ENCODE measurements at regions not wholly inside any gene's neighbourhood (a gene's known extent, or its start where the extent isn't known, plus 50 kb on each side); places are given as distances from the start of the nearest gene placed in this dataset.

GRCh38 chr4:173834151-173834550 lies 304.1 kb upstream of the HAND2 start:
- no peak for DNase-seq

GRCh38 chr4:173829565-173829964 lies 299.5 kb upstream of the HAND2 start:
- no peak for DNase-seq

GRCh38 chr4:173827707-173828106 lies 297.7 kb upstream of the HAND2 start:
- no peak for DNase-seq

- DNase-seq = no peak
These were observed 291.8 kb upstream of the HAND2 start for GRCh38 chr4:173821876-173822275.

- DNase-seq = no peak
These were observed 291.0 kb upstream of the HAND2 start for GRCh38 chr4:173821036-173821435.

GRCh38 chr4:173807347-173807746 lies 277.3 kb upstream of the HAND2 start:
- no peak for DNase-seq

GRCh38 chr4:173805884-173806283 lies 275.9 kb upstream of the HAND2 start:
- no peak for DNase-seq

GRCh38 chr4:173802662-173803022 lies 272.6 kb upstream of the HAND2 start:
- DNase-seq = no peak

GRCh38 chr4:173801876-173802661 lies 272.0 kb upstream of the HAND2 start:
- DNase-seq = no peak

GRCh38 chr4:173801361-173801760 lies 271.3 kb upstream of the HAND2 start:
- DNase-seq = no peak

GRCh38 chr4:173797296-173797695 lies 267.3 kb upstream of the HAND2 start:
- no peak for DNase-seq

GRCh38 chr4:173794662-173795061 lies 264.6 kb upstream of the HAND2 start:
- DNase-seq = no peak

- no peak for DNase-seq
These were observed 264.0 kb upstream of the HAND2 start for GRCh38 chr4:173793937-173794510.

GRCh38 chr4:173782660-173783059 lies 252.6 kb upstream of the HAND2 start:
- DNase-seq = no peak

- no peak for DNase-seq
These were observed 247.9 kb upstream of the HAND2 start for GRCh38 chr4:173777921-173778320.

- DNase-seq = no peak
These were observed 247.4 kb upstream of the HAND2 start for GRCh38 chr4:173777421-173777820.

GRCh38 chr4:173769568-173769967 lies 239.5 kb upstream of the HAND2 start:
- DNase-seq = no peak

- no peak for DNase-seq
These were observed 237.6 kb upstream of the HAND2 start for GRCh38 chr4:173767650-173768049.

- DNase-seq = no peak
These were observed 236.2 kb upstream of the HAND2 start for GRCh38 chr4:173766171-173766600.

- DNase-seq = no peak
These were observed 235.7 kb upstream of the HAND2 start for GRCh38 chr4:173765751-173766150.

GRCh38 chr4:173763389-173763788 lies 233.4 kb upstream of the HAND2 start:
- DNase-seq = no peak

- DNase-seq = no peak
These were observed 231.9 kb upstream of the HAND2 start for GRCh38 chr4:173761938-173762337.

- no peak for DNase-seq
These were observed 231.2 kb upstream of the HAND2 start for GRCh38 chr4:173761236-173761635.

- DNase-seq = no peak
These were observed 228.1 kb upstream of the HAND2 start for GRCh38 chr4:173758132-173758531.

GRCh38 chr4:173753408-173753807 lies 223.4 kb upstream of the HAND2 start:
- DNase-seq = no peak
